ENCODE measurements at regions not wholly inside any gene's neighbourhood (a gene's known extent, or its start where the extent isn't known, plus 50 kb on each side); places are given as distances from the start of the nearest gene placed in this dataset.

GRCh38 chr1:188708795-188709535 is 1768.7 kb downstream of the BRINP3 start:
- TF ChIP-seq EZH2 (IDR thresholded peaks at IDR 0.05; ENCODE audit: borderline replicate concordance, low read length), result no peak
- no peak for TF ChIP-seq CTCF (IDR thresholded peaks at IDR 0.05; ENCODE audit: low read length)
